ENCODE measurements at regions not wholly inside any gene's neighbourhood (a gene's known extent, or its start where the extent isn't known, plus 50 kb on each side); places are given as distances from the start of the nearest gene placed in this dataset.

DNA sequence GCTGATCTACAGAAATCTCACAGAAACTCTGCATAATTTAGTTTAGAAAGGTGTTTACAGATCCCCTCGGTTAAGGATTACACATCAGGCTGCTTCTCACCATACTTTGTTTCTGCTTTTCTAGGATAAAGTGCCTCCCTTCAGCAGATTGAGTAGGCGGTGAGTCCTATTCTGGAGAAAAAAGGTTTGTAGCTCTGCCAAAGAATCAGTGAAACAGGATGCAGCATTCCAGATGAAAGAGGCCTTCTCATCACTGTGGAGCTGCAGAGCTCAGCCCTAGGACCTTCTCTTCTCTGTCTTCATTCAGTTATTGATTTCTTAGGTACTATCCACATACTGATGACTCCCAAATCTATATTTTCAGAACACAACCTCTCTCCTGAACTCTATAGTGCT lies 155.5 kb upstream of the KRR1 start (continued):
- TF ChIP-seq REST (IDR thresholded peaks at IDR 0.05) (no peak), HNF4G (IDR thresholded peaks at IDR 0.05) (no peak)

DNA sequence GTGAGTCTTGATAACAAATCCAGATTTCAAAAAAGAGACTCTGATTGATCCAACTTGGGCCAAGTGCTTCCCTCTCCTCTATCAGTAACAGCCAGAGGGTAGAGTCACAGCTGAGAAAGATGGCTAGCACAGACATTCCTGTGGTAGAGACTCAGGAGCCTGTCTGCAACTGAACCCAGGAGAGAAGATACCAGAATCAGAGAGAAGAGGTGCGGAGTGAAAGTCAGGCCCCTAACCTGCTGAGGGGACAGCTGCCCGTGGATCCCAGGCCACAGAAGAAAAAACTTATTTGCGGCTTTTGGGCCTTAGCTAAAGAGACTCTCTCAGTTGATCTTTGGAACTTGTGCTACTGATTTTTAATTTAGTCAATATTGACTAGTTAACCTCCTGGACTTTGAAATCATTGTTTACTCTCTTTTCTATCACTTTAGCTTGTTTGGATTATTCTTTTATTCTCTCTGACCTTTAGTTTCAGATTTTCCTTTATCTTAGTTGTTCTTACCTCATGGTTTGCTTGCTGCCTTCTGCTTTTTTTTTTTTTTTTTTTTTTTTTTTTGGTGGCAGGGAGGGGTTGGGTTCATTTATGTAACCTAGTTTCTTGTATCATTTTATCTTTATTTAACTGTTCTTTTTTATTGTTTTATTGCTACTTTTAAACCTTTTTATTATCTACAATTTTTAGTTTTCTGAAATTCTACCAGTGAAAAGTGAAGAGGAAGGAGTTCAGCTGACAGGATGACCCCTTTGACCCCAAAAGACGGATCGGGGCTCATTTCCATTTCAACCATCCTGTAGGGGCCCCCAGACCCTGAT lies 154.9 kb upstream of the KRR1 start:
- Histone ChIP-seq H3K36me3 (ENCODE audit: control insufficient read depth in 4 of 4, insufficient read depth in 3 of 4, low read depth in 1 of 4, low read length in 3 of 4) (no peaks in the 10 kb centered on the region), H3K27ac (ENCODE audit: low read depth in 1 of 2, low read length in 2 of 2) (peak overlapping the region in 1 of 2 donors; percentile 47), H3K4me3 (ENCODE audit: low read depth in 1 of 3, low read length in 3 of 3) (no peak overlapping the region), H3K27me3 (ENCODE audit: control insufficient read depth in 4 of 4, insufficient read depth in 4 of 4, low read length in 3 of 4) (no peaks in the 10 kb centered on the region), H3K9me3 (ENCODE audit: control insufficient read depth in 4 of 4, low read length in 3 of 4) (no peaks in the 10 kb centered on the region), H3K4me1 (ENCODE audit: control insufficient read depth in 4 of 4, insufficient read depth in 4 of 4, low read length in 3 of 4) (peaks cover 2 to 15% (median 9%) of the 10 kb centered on the region in 4 donors), H3K9ac (ENCODE audit: low read depth in 1 of 2, low read length in 2 of 2) (no peak overlapping the region)
- 32% methylated on average over 5 of the region's 5 CpGs for WGBS
- TF ChIP-seq YY1 (IDR thresholded peaks at IDR 0.05) (peak; percentile 66), HNF4G (IDR thresholded peaks at IDR 0.05) (peak; percentile 98), ATF3 (IDR thresholded peaks at IDR 0.05) (peak; percentile 61), CTCF (IDR thresholded peaks at IDR 0.05; ENCODE audit: low read depth, low read length, missing input control) (no peak), RAD21 (IDR thresholded peaks at IDR 0.05) (peak; percentile 56 to 59), JUND (IDR thresholded peaks at IDR 0.05) (peak; percentile 86 to 88), HNF4A (conservative IDR thresholded peaks at IDR 0.05) (peak; percentile 99 to 100), TAF1 (conservative IDR thresholded peaks at IDR 0.05) (peak; percentile 49), GABPA (IDR thresholded peaks at IDR 0.05 in 1 of 2, conservative IDR thresholded peaks at IDR 0.05 in 1 of 2) (peak in 1 of 2 donors; percentile 35), FOXA2 (IDR thresholded peaks at IDR 0.05) (peak; percentile 98), SP1 (IDR thresholded peaks at IDR 0.05) (peak; percentile 99), REST (IDR thresholded peaks at IDR 0.05) (peak; percentile 82), RXRA (IDR thresholded peaks at IDR 0.05) (peak; percentile 83 to 87), NR2F2 (IDR thresholded peaks at IDR 0.05) (peak; percentile 60), EGR1 (IDR thresholded peaks at IDR 0.05; ENCODE audit: low read depth in 2 of 2) (no peak), FOXA1 (IDR thresholded peaks at IDR 0.05) (peak; percentile 95)
- TF ChIP-seq, protein P1, sequence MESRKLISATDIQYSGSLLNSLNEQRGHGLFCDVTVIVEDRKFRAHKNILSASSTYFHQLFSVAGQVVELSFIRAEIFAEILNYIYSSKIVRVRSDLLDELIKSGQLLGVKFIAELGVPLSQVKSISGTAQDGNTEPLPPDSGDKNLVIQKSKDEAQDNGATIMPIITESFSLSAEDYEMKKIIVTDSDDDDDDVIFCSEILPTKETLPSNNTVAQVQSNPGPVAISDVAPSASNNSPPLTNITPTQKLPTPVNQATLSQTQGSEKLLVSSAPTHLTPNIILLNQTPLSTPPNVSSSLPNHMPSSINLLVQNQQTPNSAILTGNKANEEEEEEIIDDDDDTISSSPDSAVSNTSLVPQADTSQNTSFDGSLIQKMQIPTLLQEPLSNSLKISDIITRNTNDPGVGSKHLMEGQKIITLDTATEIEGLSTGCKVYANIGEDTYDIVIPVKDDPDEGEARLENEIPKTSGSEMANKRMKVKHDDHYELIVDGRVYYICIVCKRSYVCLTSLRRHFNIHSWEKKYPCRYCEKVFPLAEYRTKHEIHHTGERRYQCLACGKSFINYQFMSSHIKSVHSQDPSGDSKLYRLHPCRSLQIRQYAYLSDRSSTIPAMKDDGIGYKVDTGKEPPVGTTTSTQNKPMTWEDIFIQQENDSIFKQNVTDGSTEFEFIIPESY (IDR thresholded peaks at IDR 0.05) = peak; percentile 82
- TF ChIP-seq, protein P2, sequence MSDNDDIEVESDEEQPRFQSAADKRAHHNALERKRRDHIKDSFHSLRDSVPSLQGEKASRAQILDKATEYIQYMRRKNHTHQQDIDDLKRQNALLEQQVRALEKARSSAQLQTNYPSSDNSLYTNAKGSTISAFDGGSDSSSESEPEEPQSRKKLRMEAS (IDR thresholded peaks at IDR 0.05) = peak; percentile 86
- DNase-seq (ENCODE audit: low spot score) = peak; percentile 34

Measured in liver (tissue), 8 donors.